K562 (cell line): ENCODE measurements at regions not wholly inside any gene's neighbourhood (a gene's known extent, or its start where the extent isn't known, plus 50 kb on each side); places are given as distances from the start of the nearest gene placed in this dataset.

Experiments
- ATAC-seq: fragments of 200-7000 bp; cut with Tn5 transposase; 3 replicates; pipeline ENCODE4 v1.9.1; 2020; ENCODE audit warnings: moderate library complexity
- BruUV-seq: library from RNA; stranded (reverse); fragments of 400-500 nt; replicated peaks from 2 replicates; lab custom pipeline; 2021; lab: Mats Ljungman, UMichigan
- CTCF ChIA-PET: fragments of 300-600 bp; formaldehyde crosslinking; extraction: SDS; loops from one replicate; lab custom pipeline; 2021; ENCODE audit warnings: low intra/inter-chr PET ratio; lab: Yijun Ruan, JAX
- POLR2A ChIA-PET: fragments of 300-600, 350-650 bp; sonication (Branson Sonifier 250); formaldehyde crosslinking; extraction: SDS; loops from one replicate; lab custom pipeline; 2021; ENCODE audit warnings: antibody characterized with exemption, inconsistent platforms; lab: Yijun Ruan, JAX
- DNase-seq, 4 experiments: peaks; one replicate each; pipeline versions ENCODE4 v3.0.0 to v3.0.0-alpha.2; 2011 to 2018; ENCODE audit warnings: low spot score in 3 of 4, mixed read lengths in 3 of 4; ENCODE audit errors: extremely low read depth in 1 of 4
- FAIRE-seq: peaks from 2 replicates; lab custom pipeline; 2011; peaks lifted over from hg19 to GRCh38; lab: Jason Lieb, UNC
- H2AFZ ChIP-seq: 2 replicates; pipeline ENCODE4 v1.6.0; 2011; ENCODE audit warnings: low read depth, low read length, control low read depth, inconsistent platforms
- H3K27ac ChIP-seq: fragments of 200-600 bp; 3 replicates; pipeline ENCODE4 v1.8.0; 2011; ENCODE audit warnings: low read depth, mild to moderate bottlenecking, control low read depth, inconsistent platforms, low read length, moderate library complexity, mixed read lengths; ENCODE audit errors: extremely low read depth
- H3K27me3 ChIP-seq, 2 experiments: fragments of 300-600 bp in 1 of 2; 2 replicates in 1 of 2; 3 replicates in 1 of 2; pipeline versions ENCODE4 v1.6.0 to v1.8.0; 2011; ENCODE audit warnings: inconsistent platforms in 2 of 2, low read length in 2 of 2, mild to moderate bottlenecking in 1 of 2, mixed read lengths in 1 of 2, moderate library complexity in 1 of 2; ENCODE audit not compliant: control insufficient read depth in 2 of 2, insufficient read depth in 2 of 2
- H3K36me3 ChIP-seq: fragments of 300-600 bp; 3 replicates; pipeline ENCODE4 v1.8.0; 2011; ENCODE audit warnings: mild to moderate bottlenecking, low read length, inconsistent platforms; ENCODE audit not compliant: control insufficient read depth, insufficient read depth
- H3K4me1 ChIP-seq, 2 experiments: fragments of 200-600 bp in 1 of 2; replicated peaks in 1 of 2; 2 replicates in 1 of 2; 3 replicates in 1 of 2; pipeline versions ENCODE4 v1.5.1 to v1.8.0; 2011; ENCODE audit warnings: inconsistent platforms in 2 of 2, low read length in 2 of 2, mild to moderate bottlenecking in 1 of 2, mixed read lengths in 1 of 2, moderate library complexity in 1 of 2; ENCODE audit not compliant: control insufficient read depth in 2 of 2, insufficient read depth in 2 of 2
- H3K4me2 ChIP-seq: 2 replicates; pipeline ENCODE4 v1.6.1; 2011; ENCODE audit warnings: low read length, control low read depth, inconsistent platforms, mixed read lengths; ENCODE audit not compliant: insufficient read depth
- H3K4me3 ChIP-seq: fragments of 200-600 bp; sonication (generic), shearing (Covaris generic); 2 replicates; pipeline ENCODE4 v1.5.1; 2016; ENCODE audit warnings: control low read depth, inconsistent platforms
- H3K79me2 ChIP-seq: fragments of 200-600 bp; 3 replicates; pipeline ENCODE4 v1.8.0; 2011; ENCODE audit warnings: low read length, inconsistent platforms; ENCODE audit not compliant: control insufficient read depth, insufficient read depth
- H3K9ac ChIP-seq, 2 experiments: 2 replicates each; pipeline versions ENCODE4 v1.6.0 to v1.6.1; 2011; ENCODE audit warnings: low read depth in 2 of 2, low read length in 2 of 2, control low read depth in 1 of 2, inconsistent platforms in 1 of 2, mild to moderate bottlenecking in 1 of 2, mixed read lengths in 1 of 2; ENCODE audit not compliant: insufficient read depth in 1 of 2
- H3K9me1 ChIP-seq: one replicate; pipeline ENCODE4 v1.6.0; 2011; ENCODE audit warnings: inconsistent platforms, mild to moderate bottlenecking, low read length, moderate library complexity; ENCODE audit not compliant: control insufficient read depth, insufficient read depth
- H3K9me3 ChIP-seq: replicated peaks from 2 replicates; pipeline ENCODE4 v1.5.1; 2011; ENCODE audit warnings: low read depth, low read length, inconsistent platforms; ENCODE audit not compliant: control insufficient read depth, insufficient read depth
- H4K20me1 ChIP-seq: replicated peaks from 2 replicates; pipeline ENCODE4 v1.6.1; 2011; ENCODE audit warnings: low read length, inconsistent platforms, mixed read lengths; ENCODE audit not compliant: control insufficient read depth, insufficient read depth
- BCOR ChIP-seq: fragments of 450-650 bp; IDR thresholded peaks from 2 replicates; pipeline ENCODE4 v1.6.1; 2016
- CBFA2T3 ChIP-seq: fragments of 450-650 bp; IDR thresholded peaks from 2 replicates; pipeline ENCODE4 v1.6.1; 2017
- ESRRA ChIP-seq: fragments of 450-650 bp; IDR thresholded peaks from 2 replicates; pipeline ENCODE4 v1.6.1; 2014; ENCODE audit warnings: low read depth, mild to moderate bottlenecking, moderate library complexity, borderline replicate concordance
- FOXA3 ChIP-seq, 2 experiments: fragments of 450-650 bp in 1 of 2; sonication (generic) in 1 of 2; formaldehyde crosslinking; IDR thresholded peaks in 1 of 2; conservative IDR thresholded peaks in 1 of 2; 2 replicates each; pipeline versions ENCODE4 v1.4.0 to v1.8.0; 2020 to 2022; ENCODE audit warnings: mild to moderate bottlenecking in 2 of 2, missing genetic modification reagents in 1 of 2
- PHF8 ChIP-seq: fragments of 200-600 bp; sonication (generic); IDR thresholded peaks from 2 replicates; pipeline ENCODE4 v1.6.1; 2012; ENCODE audit warnings: mixed run types, mild to moderate bottlenecking, inconsistent platforms, low read length, moderate library complexity, borderline replicate concordance
- SPI1 ChIP-seq: IDR thresholded peaks from 2 replicates; pipeline ENCODE4 v1.6.1; 2011; ENCODE audit warnings: low read depth, low read length, control low read depth, borderline replicate concordance
- TRIM28 ChIP-seq: fragments of 450-650 bp; IDR thresholded peaks from 2 replicates; pipeline ENCODE4 v1.6.1; 2017
- ZBTB17 ChIP-seq: fragments of 450-650 bp; formaldehyde crosslinking; IDR thresholded peaks from 2 replicates; pipeline ENCODE4 v1.4.0; 2020; ENCODE audit warnings: mild to moderate bottlenecking
- ZKSCAN3 ChIP-seq: fragments of 250-450 bp; sonication (Bioruptor Pico); IDR thresholded peaks from 2 replicates; pipeline ENCODE4 v1.4.0; 2020
- ZNF23 ChIP-seq: fragments of 250-450 bp; sonication (Bioruptor Pico); IDR thresholded peaks from 2 replicates; pipeline ENCODE4 v1.4.0; 2020; ENCODE audit warnings: mild to moderate bottlenecking
- ZNF347 ChIP-seq: fragments of 450-650 bp; formaldehyde crosslinking; IDR thresholded peaks from 2 replicates; pipeline ENCODE4 v1.4.0; 2020; ENCODE audit warnings: low read depth, mild to moderate bottlenecking, moderate library complexity
- ZNF740 ChIP-seq, 3 experiments: fragments of 200-800 bp in 1 of 3; sonication (Bioruptor generic) in 1 of 3; sonication (generic) in 1 of 3; formaldehyde crosslinking in 1 of 3; IDR thresholded peaks; 2 replicates each; pipeline versions ENCODE4 v1.6.1 to v1.8.0; 2016 to 2022; ENCODE audit warnings: mild to moderate bottlenecking in 2 of 3, missing compliant biosample characterization in 2 of 3, missing genetic modification characterization in 2 of 3, missing genetic modification reagents in 1 of 3
- ZNF766 ChIP-seq: fragments of 200-800 bp; sonication (Bioruptor generic); conservative IDR thresholded peaks from 2 replicates; pipeline ENCODE4 v1.6.1; 2016; ENCODE audit warnings: missing genetic modification characterization, missing compliant biosample characterization
- WGBS: fragments of 100-300 bp; shearing (Covaris generic); methylation state at CpG from one replicate; pipeline ENCODE4 v1.1.6; 2016; ENCODE audit warnings: low coverage, mixed read lengths; ENCODE audit not compliant: insufficient coverage; ENCODE audit errors: missing lambda C conversion rate; 5-methylcytosine and 5-hydroxymethylcytosine counted together
- in situ Hi-C: fragments of 300-500 bp; cut with MboI; formaldehyde crosslinking; loops from 4 replicates; pipeline ENCODE4 v1.15.0; 2018; ENCODE audit warnings: inconsistent platforms, mixed read lengths
- intact Hi-C: fragments of 100-400 bp; cut with micrococcal nuclease; formaldehyde crosslinking; loops from 2 replicates; pipeline ENCODE4 v1.14.2; 2022
- TF ChIP-seq, protein P1 (sequence below), 2 experiments: fragments of 150-350 bp in 1 of 2; IDR thresholded peaks; 2 replicates each; pipeline ENCODE4 v1.6.1; 2012 to 2016; ENCODE audit warnings: low read depth in 2 of 2, low read length in 2 of 2, mild to moderate bottlenecking in 1 of 2, moderate library complexity in 1 of 2
- TF ChIP-seq, protein P2 (sequence below): fragments of 250-450 bp; sonication (Bioruptor Pico); IDR thresholded peaks from 2 replicates; pipeline ENCODE4 v1.9.0; 2021; ENCODE audit warnings: mild to moderate bottlenecking, inconsistent platforms

- no peak for TF ChIP-seq PHF8
Measured at GRCh38 chr12:91951571-91951970, 194.1 kb downstream of the BTG1 start (continued).

- Histone ChIP-seq H3K27ac (no peak overlapping the region), H3K4me2 (no peak overlapping the region; the same call in 1 of the 2 replicates), H3K4me3 (no peak overlapping the region), H3K4me1 (peaks cover 0 to 4% of the 10 kb centered on the region in 2 experiments; a peak in 1 of 5 replicates), H3K79me2 (no peaks in the 10 kb centered on the region), H3K27me3 (no peaks in the 10 kb centered on the region), H3K9ac (no peak overlapping the region), H3K9me3 (no peaks in the 10 kb centered on the region), H2AFZ (peak overlapping the region; percentile 71), H3K36me3 (no peaks in the 10 kb centered on the region), H3K9me1 (no peaks in the 10 kb centered on the region), H4K20me1 (no peaks in the 10 kb centered on the region)
- ATAC-seq (peak; percentile 68), FAIRE-seq (peak; percentile 71), DNase-seq (peak in 2 of 4 experiments; percentile 12 to 50)
- in situ Hi-C loops (no loop called here), intact Hi-C loops (no loop called here)
- CTCF ChIA-PET, result no interaction called here
- no TSS peak for BruUV-seq
- 7% methylated on average over 3 of the region's 3 CpGs for WGBS
- POLR2A ChIA-PET, result no interaction called here
- TF ChIP-seq TRIM28, result no peak
- 0 out of 2 replicates have a peak, but pooled peaks have one; percentile 27 for TF ChIP-seq BCOR
- TF ChIP-seq ZNF766, result no peak
- TF ChIP-seq ZNF347, result no peak
- TF ChIP-seq SPI1, result peak; percentile 55
- peak; percentile 42; the same call in 1 of the 2 replicates for TF ChIP-seq CBFA2T3
- TF ChIP-seq PHF8, result no peak
- TF ChIP-seq ZNF740 (CRISPR knock-in tag; IDR thresholded peaks at IDR 0.05), result no peak
- no peak for TF ChIP-seq ZNF740 (tag; IDR thresholded peaks at IDR 0.05)
- no peak for TF ChIP-seq ZNF23 (CRISPR knock-in tag)
- no peak for TF ChIP-seq ZKSCAN3 (CRISPR knock-in tag)
- no peak for TF ChIP-seq ZBTB17 (CRISPR knock-in tag)
- TF ChIP-seq, protein P1, sequence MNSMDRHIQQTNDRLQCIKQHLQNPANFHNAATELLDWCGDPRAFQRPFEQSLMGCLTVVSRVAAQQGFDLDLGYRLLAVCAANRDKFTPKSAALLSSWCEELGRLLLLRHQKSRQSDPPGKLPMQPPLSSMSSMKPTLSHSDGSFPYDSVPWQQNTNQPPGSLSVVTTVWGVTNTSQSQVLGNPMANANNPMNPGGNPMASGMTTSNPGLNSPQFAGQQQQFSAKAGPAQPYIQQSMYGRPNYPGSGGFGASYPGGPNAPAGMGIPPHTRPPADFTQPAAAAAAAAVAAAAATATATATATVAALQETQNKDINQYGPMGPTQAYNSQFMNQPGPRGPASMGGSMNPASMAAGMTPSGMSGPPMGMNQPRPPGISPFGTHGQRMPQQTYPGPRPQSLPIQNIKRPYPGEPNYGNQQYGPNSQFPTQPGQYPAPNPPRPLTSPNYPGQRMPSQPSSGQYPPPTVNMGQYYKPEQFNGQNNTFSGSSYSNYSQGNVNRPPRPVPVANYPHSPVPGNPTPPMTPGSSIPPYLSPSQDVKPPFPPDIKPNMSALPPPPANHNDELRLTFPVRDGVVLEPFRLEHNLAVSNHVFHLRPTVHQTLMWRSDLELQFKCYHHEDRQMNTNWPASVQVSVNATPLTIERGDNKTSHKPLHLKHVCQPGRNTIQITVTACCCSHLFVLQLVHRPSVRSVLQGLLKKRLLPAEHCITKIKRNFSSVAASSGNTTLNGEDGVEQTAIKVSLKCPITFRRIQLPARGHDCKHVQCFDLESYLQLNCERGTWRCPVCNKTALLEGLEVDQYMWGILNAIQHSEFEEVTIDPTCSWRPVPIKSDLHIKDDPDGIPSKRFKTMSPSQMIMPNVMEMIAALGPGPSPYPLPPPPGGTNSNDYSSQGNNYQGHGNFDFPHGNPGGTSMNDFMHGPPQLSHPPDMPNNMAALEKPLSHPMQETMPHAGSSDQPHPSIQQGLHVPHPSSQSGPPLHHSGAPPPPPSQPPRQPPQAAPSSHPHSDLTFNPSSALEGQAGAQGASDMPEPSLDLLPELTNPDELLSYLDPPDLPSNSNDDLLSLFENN (IDR thresholded peaks at IDR 0.05; ENCODE audit: low read depth in 2 of 2, low read length in 2 of 2), result no peak
- peak; percentile 67 for TF ChIP-seq ESRRA
- 0 out of 4 replicates have a peak, but pooled peaks of 1 of the 2 experiments have one; percentile 7 for TF ChIP-seq FOXA3 (CRISPR knock-in tag; conservative IDR thresholded peaks at IDR 0.05 in 1 of 2, IDR thresholded peaks at IDR 0.05 in 1 of 2)
- TF ChIP-seq, protein P2, sequence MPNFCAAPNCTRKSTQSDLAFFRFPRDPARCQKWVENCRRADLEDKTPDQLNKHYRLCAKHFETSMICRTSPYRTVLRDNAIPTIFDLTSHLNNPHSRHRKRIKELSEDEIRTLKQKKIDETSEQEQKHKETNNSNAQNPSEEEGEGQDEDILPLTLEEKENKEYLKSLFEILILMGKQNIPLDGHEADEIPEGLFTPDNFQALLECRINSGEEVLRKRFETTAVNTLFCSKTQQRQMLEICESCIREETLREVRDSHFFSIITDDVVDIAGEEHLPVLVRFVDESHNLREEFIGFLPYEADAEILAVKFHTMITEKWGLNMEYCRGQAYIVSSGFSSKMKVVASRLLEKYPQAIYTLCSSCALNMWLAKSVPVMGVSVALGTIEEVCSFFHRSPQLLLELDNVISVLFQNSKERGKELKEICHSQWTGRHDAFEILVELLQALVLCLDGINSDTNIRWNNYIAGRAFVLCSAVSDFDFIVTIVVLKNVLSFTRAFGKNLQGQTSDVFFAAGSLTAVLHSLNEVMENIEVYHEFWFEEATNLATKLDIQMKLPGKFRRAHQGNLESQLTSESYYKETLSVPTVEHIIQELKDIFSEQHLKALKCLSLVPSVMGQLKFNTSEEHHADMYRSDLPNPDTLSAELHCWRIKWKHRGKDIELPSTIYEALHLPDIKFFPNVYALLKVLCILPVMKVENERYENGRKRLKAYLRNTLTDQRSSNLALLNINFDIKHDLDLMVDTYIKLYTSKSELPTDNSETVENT (CRISPR knock-in tag), result no peak
Measured at GRCh38 chr12:91948504-91948903, 197.1 kb downstream of the BTG1 start.
